GM12891 (cell line): ENCODE measurements at regions not wholly inside any gene's neighbourhood (a gene's known extent, or its start where the extent isn't known, plus 50 kb on each side); places are given as distances from the start of the nearest gene placed in this dataset.

Experiments used
- DNase-seq: peaks from one replicate; pipeline ENCODE4 v3.0.0; 2011; ENCODE audit warnings: low spot score; ENCODE audit not compliant: insufficient read length
- FAIRE-seq: peaks from 2 replicates; lab custom pipeline; 2011; peaks lifted over from hg19 to GRCh38; lab: Jason Lieb, UNC
- PAX5 ChIP-seq: IDR thresholded peaks from 2 replicates; pipeline ENCODE4 v1.6.1; 2011; ENCODE audit warnings: low read length, moderate library complexity, mild to moderate bottlenecking; ENCODE audit not compliant: insufficient read depth, severe bottlenecking
- POLR2A ChIP-seq: IDR thresholded peaks from 2 replicates; pipeline ENCODE4 v1.6.1; 2011; ENCODE audit warnings: low read depth, low read length, control low read depth
- POLR2AphosphoS5 ChIP-seq: IDR thresholded peaks from 2 replicates; pipeline ENCODE4 v1.6.1; 2011; ENCODE audit warnings: low read depth, low read length, control low read depth
- POU2F2 ChIP-seq: IDR thresholded peaks from 2 replicates; pipeline ENCODE4 v1.6.1; 2011; ENCODE audit warnings: low read depth, mild to moderate bottlenecking, control low read depth, low read length, moderate library complexity
- SPI1 ChIP-seq: IDR thresholded peaks from 2 replicates; pipeline ENCODE4 v1.6.1; 2011; ENCODE audit warnings: low read depth, low read length, control low read depth
- TAF1 ChIP-seq: IDR thresholded peaks from 2 replicates; pipeline ENCODE4 v1.6.1; 2011; ENCODE audit warnings: low read depth, low read length, control low read depth

DNA sequence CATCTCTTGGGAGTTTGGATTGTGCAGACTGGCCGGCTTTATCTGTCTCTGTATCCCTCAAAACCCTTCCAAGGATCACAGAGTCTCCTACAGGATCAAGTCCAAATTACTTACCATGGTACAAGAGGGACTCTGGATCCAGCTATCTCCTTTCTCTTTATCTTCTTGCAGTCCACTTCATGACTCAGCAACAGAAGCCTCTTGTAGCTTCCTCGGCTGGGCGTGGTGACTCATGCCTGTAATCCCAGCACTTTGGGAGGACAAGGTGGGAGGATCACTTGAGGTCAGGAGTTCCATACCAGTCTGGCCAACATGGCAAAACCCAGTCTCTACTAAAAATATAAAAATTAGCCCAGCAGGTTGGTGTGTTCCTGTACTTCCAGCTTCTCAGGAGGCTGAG lies 189.7 kb downstream of the BCAT1 start:
- FAIRE-seq (no peak), DNase-seq (no peak)
- TF ChIP-seq TAF1 (no peak), SPI1 (no peak), POLR2A (no peak), POLR2AphosphoS5 (no peak), POU2F2 (no peak), PAX5 (no peak)

DNA sequence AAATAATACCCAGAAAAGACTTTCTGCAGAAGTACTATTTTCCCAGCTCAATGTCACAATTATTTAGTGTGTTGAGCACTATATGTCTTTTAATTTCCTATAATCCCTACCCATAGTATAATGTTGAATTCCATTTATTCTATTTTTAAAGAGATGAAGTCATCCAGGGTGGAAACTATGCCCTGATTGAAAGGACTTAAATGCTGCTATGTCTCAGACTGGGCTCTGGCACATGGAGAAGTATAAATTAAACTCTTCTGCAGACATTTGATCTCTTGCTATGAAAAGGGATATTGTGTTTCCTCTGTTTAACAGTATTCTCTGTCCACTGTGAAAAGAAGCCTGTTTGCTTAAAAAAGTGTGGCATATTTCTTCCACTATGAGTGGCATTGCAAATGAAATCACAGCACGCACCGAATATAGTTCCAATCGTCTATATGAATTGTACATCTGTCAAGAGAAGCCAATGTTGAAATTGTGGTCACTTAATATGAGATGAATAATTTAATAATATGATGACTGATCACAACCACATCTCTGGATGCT lies 192.3 kb downstream of the BCAT1 start:
- DNase-seq (no peak), FAIRE-seq (no peak)
- TF ChIP-seq SPI1 (no peak), PAX5 (no peak), POLR2AphosphoS5 (no peak), POLR2A (no peak), POU2F2 (no peak), TAF1 (no peak)

DNA sequence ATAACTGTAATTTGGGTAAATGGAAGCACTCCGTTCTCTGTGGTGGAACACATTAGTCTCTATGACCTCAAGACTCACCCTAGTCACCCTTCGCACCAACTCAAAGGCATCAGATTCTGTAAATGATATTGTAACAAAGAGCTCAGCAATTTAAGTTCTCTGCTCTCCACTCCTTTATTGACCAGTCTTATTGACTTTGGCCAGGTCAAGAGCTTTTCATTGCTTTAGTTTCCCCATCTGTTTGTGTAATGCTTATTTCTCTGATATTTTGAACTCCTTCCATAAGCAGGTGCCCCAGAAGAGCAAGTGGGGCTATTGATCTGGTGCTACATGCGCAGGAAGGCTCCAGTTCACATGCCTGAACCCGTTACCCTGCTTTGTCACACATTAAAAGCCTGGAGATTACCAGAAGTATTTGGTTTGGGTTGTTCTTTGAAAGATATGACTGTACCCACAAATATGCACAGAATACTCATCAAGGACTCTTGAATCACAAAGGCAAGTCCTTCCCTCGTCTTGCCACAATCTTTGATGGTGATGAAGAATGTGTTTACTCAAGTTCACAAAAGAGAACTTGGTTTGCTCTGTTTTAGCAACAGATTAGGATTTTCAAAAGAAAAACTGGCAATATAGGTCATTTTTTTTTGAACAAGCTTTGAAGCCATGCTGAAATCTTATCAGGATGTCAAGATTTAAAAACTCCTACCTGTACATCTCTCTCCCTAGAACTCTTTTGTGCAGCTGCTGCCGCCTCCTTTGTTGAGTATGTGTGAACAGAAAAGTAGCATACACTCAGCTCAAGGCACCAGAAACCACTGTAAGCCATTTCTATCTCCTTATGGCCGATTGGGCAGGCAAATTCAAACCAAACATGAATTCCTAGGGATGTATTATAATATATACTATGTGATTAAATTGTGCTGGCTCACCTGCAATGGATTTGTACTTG lies 193.9 kb downstream of the BCAT1 start:
- DNase-seq, result no peak
- no peak for FAIRE-seq
- TF ChIP-seq POLR2AphosphoS5 (no peak), SPI1 (no peak), TAF1 (no peak), POLR2A (no peak), POU2F2 (no peak), PAX5 (no peak)

DNA sequence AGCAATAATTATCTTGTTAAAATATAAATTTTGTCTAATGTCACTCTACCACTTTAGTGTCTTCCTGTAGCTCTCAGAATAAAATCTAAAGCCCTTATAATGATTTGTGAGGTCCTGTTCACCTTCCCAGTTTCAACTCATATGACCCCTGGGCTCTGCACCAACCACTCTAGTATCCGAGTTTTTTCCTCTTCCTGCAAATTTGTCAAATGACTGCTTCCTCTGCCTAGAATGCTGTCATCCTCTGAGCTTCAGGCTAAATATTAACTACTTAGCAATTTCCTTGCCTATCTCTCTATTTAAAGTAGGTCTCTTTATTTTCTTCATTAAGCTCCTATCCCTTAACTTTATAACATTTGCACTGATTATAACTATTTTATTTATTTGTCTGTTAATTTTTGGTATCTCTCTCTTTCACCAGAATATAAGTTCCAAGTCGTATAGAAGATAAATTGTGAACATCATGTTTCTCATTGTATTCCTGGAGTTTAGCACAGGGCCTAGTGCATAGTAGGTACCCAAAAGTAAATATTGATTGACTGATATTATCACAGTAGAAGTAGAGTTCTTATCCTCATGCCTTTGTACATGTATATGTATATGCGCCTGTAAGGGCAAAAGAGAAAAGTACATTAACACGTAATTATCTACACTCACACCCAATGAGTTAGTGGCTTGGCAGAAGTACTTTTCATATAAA lies 196.0 kb downstream of the BCAT1 start:
- DNase-seq (no peak), FAIRE-seq (no peak)
- no peak for TF ChIP-seq TAF1
- no peak for TF ChIP-seq POLR2A
- no peak for TF ChIP-seq PAX5
- TF ChIP-seq POLR2AphosphoS5, result no peak
- TF ChIP-seq SPI1, result no peak
- TF ChIP-seq POU2F2, result no peak

DNA sequence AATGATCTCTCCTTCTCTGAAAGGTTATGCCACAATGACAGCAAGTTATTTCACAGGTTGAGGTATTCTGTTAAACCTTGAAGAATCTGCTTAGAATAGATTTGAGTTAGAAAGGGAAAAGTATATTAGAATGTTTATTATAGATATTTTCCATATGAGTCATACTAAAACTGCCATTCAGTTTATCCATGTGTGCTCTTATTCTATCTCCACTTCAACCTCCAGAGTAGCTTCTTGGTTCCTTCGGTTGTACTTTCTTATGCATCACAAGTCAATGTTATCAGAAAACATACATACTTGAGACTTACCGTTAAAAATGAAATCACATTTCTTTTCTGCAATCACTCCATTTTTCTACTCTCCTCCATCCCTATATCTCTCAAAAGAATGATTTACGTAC lies 197.7 kb downstream of the BCAT1 start:
- TF ChIP-seq POLR2A, result no peak
- no peak for TF ChIP-seq PAX5
- TF ChIP-seq SPI1, result no peak
- TF ChIP-seq POU2F2, result no peak
- no peak for TF ChIP-seq TAF1
- no peak for TF ChIP-seq POLR2AphosphoS5
- no peak for DNase-seq
- no peak for FAIRE-seq

DNA sequence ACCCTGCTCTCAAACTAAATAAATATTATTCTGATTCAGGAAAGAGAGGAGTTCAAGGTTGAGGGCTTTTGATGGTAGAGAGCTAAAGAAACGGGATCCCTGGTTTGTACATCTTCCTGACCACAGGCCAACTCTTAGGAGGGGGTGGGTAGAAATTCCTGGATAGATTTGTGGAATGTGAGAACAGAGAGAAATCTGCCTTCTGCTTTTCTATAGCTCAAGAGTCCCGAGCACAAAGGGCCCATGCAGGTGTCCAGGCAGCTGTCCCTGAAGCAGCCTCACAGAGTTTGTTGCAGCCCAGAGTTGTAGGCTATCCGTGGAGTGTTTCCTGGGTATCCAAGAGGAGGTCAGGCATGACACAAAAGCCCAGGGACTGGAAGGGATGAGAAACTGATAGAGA lies 198.6 kb downstream of the BCAT1 start:
- TF ChIP-seq POU2F2, result no peak
- DNase-seq, result no peak
- no peak for FAIRE-seq

DNA sequence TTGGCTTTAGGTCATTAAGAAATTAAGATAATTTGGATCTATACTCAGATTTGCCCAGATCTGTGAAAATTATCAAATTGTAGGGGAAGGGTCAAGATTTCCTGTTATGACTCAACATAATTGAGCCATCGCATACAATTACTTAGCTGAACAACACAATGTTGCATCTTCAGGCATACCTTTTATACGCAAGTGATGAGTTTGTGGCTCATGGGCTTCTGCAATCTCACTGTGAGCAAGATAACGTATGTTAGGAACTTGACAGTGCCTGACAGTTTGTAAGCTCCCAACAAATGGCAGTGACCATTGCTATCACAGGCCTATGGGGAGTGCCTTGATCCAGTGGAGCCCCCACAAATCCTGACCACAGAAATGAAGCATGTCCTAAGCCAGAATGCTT lies 199.7 kb downstream of the BCAT1 start:
- no peak for FAIRE-seq
- no peak for DNase-seq
- no peak for TF ChIP-seq POU2F2

DNA sequence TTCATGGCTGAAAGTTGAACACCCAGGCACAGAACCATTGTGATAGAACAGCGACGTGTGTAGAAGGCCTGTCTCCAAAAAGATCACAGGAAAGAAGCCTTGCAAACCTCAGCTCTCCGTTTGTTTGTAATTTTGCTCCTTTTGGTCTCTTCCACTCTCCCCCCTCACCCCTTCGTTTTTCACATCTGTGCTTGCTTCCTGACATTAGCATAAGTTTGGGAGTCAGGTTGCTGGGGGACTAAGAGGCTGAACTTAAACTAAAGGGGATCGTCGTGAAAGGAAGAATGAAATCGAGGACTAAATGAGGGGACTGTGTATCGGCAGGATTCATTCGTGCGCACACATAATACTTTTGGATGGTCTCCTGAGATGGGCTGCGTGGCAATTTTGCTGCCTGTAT lies 200.6 kb downstream of the BCAT1 start:
- TF ChIP-seq POLR2A (no peak), SPI1 (no peak), POU2F2 (no peak), POLR2AphosphoS5 (no peak), PAX5 (no peak), TAF1 (no peak)
- DNase-seq, result no peak
- FAIRE-seq, result no peak

DNA sequence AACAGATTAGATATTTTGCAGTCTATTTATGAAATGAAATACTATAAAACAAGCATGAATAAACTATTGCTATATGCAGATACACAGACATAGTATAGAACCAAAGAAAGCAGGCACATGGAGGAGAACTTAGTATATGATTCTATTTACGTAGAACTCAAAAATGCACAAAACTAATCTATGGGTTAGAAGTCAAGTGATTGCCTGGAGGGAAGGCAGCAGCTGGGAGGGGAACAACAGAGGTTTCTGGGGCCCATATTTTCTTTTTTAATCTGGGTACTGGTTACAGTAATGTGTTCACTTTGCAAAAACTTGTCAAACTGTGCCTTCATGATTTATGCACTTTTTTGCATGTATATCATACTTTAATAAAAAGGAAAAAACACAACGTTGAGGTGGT lies 202.0 kb downstream of the BCAT1 start:
- FAIRE-seq, result no peak
- DNase-seq, result no peak
- TF ChIP-seq POU2F2 (no peak), POLR2A (no peak), SPI1 (no peak), POLR2AphosphoS5 (no peak), PAX5 (no peak), TAF1 (no peak)
